ENCODE measurements at regions not wholly inside any gene's neighbourhood (a gene's known extent, or its start where the extent isn't known, plus 50 kb on each side); places are given as distances from the start of the nearest gene placed in this dataset.

- ATAC-seq (ENCODE audit: poor library complexity): no peak
- Mint-ChIP-seq H3K27ac (no peak overlapping the region), H3K4me3 (no peak overlapping the region), H3K36me3 (ENCODE audit: low read depth) (no peaks in the 10 kb centered on the region), H3K27me3 (no peaks in the 10 kb centered on the region), H3K4me1 (ENCODE audit: low read depth) (peaks cover 6% of the 10 kb centered on the region), H3K9me3 (peaks cover 4% of the 10 kb centered on the region)
- no peaks in the 10 kb centered on the region for H3K36me3 ChIP-seq (ENCODE audit: insufficient read depth, low read length)
- POLR2A ChIA-PET: no interaction called here
- H3K4me3 ChIP-seq (ENCODE audit: low read length): no peak overlapping the region
- peaks cover 0 to 3% of the 10 kb centered on the region in 2 experiments for H3K27me3 ChIP-seq (ENCODE audit: control insufficient read depth in 1 of 2, insufficient read depth in 2 of 2, low read length in 2 of 2)
- H3K9me3 ChIP-seq (ENCODE audit: control insufficient read depth in 1 of 2, insufficient read depth in 1 of 2, low read length in 2 of 2): peaks cover 0 to 8% of the 10 kb centered on the region in 2 experiments
- no peak for TF ChIP-seq CTCF (IDR thresholded peaks at IDR 0.05)
- H3K27ac ChIP-seq (ENCODE audit: low read depth in 1 of 2, low read length in 2 of 2): no peak overlapping the region
- CTCF ChIA-PET: no interaction called here
- intact Hi-C loops (cut with DNase I, micrococcal nuclease): no loop called here
- DNase-seq: no peak
- no peaks in the 10 kb centered on the region for H3K4me1 ChIP-seq (ENCODE audit: insufficient read depth, low read length)
Observed at GRCh38 chr9:16207161-16207560, 654.3 kb downstream of the CCDC171 start.

GRCh38 chr9:16210440-16210839 lies 657.6 kb downstream of the CCDC171 start:
- no peak for TF ChIP-seq CTCF (IDR thresholded peaks at IDR 0.05)
- Histone ChIP-seq H3K27ac (ENCODE audit: low read depth in 1 of 2, low read length in 2 of 2) (no peak overlapping the region), H3K36me3 (ENCODE audit: insufficient read depth, low read length) (no peaks in the 10 kb centered on the region), H3K4me1 (ENCODE audit: insufficient read depth, low read length) (no peaks in the 10 kb centered on the region), H3K27me3 (ENCODE audit: control insufficient read depth in 1 of 2, insufficient read depth in 2 of 2, low read length in 2 of 2) (peaks cover 0 to 3% of the 10 kb centered on the region in 2 experiments), H3K4me3 (ENCODE audit: low read length) (no peak overlapping the region), H3K9me3 (ENCODE audit: control insufficient read depth in 1 of 2, insufficient read depth in 1 of 2, low read length in 2 of 2) (peaks cover 0 to 13% of the 10 kb centered on the region in 2 experiments)
- DNase-seq (no peak), ATAC-seq (ENCODE audit: poor library complexity) (no peak)
- Mint-ChIP-seq H3K4me1 (ENCODE audit: low read depth) (peaks cover 6% of the 10 kb centered on the region), H3K9me3 (peaks cover 3% of the 10 kb centered on the region), H3K27ac (no peak overlapping the region), H3K36me3 (ENCODE audit: low read depth) (no peaks in the 10 kb centered on the region), H3K27me3 (no peaks in the 10 kb centered on the region), H3K4me3 (no peak overlapping the region)
- CTCF ChIA-PET: interaction anchor here (1.5 kb wide), 1 partner anchor 26 kb away, joined by 3 read pairs; no protein-coding TSS in a partner anchor
- intact Hi-C loops (cut with DNase I, micrococcal nuclease): no loop called here
- POLR2A ChIA-PET: no interaction called here

GRCh38 chr9:16211946-16212345 lies 658.5 kb downstream of the BNC2 start:
- Histone ChIP-seq H3K4me1 (ENCODE audit: insufficient read depth, low read length) (no peaks in the 10 kb centered on the region), H3K27me3 (ENCODE audit: control insufficient read depth in 1 of 2, insufficient read depth in 2 of 2, low read length in 2 of 2) (peaks cover 0 to 3% of the 10 kb centered on the region in 2 experiments), H3K27ac (ENCODE audit: low read depth in 1 of 2, low read length in 2 of 2) (no peak overlapping the region), H3K9me3 (ENCODE audit: control insufficient read depth in 1 of 2, insufficient read depth in 1 of 2, low read length in 2 of 2) (peaks cover 0 to 18% of the 10 kb centered on the region in 2 experiments), H3K4me3 (ENCODE audit: low read length) (no peak overlapping the region), H3K36me3 (ENCODE audit: insufficient read depth, low read length) (no peaks in the 10 kb centered on the region)
- no peak for ATAC-seq (ENCODE audit: poor library complexity)
- Mint-ChIP-seq H3K36me3 (ENCODE audit: low read depth) (no peaks in the 10 kb centered on the region), H3K27ac (no peak overlapping the region), H3K9me3 (peaks cover 2% of the 10 kb centered on the region), H3K4me1 (ENCODE audit: low read depth) (peaks cover 4% of the 10 kb centered on the region), H3K27me3 (no peaks in the 10 kb centered on the region), H3K4me3 (no peak overlapping the region)
- DNase-seq: no peak
- ChIA-PET CTCF (no interaction called here), POLR2A (no interaction called here)
- no peak for TF ChIP-seq CTCF (IDR thresholded peaks at IDR 0.05)
- intact Hi-C loops (cut with DNase I, micrococcal nuclease): no loop called here

All from CD4-positive, alpha-beta T cell (primary cell).